ENCODE measurements at regions not wholly inside any gene's neighbourhood (a gene's known extent, or its start where the extent isn't known, plus 50 kb on each side); places are given as distances from the start of the nearest gene placed in this dataset.

GRCh38 chr13:90723381-90723780, 624.1 kb upstream of the MIR17HG start:
- TF ChIP-seq CTCF (IDR thresholded peaks at IDR 0.05) (no peak), EP300 (IDR thresholded peaks at IDR 0.05) (no peak), POLR2AphosphoS5 (IDR thresholded peaks at IDR 0.05) (no peak)

Data from gastroesophageal sphincter (tissue), 3 donors.